Mammary epithelial cell (primary cell): ENCODE measurements at regions not wholly inside any gene's neighbourhood (a gene's known extent, or its start where the extent isn't known, plus 50 kb on each side); places are given as distances from the start of the nearest gene placed in this dataset.

ENCODE experiments used
- EZH2 ChIP-seq: IDR thresholded peaks from 2 replicates; pipeline ENCODE4 v1.6.1; 2012; ENCODE audit warnings: low read length, inconsistent platforms, borderline replicate concordance
- TF ChIP-seq, protein P1 (sequence below), 2 donors: IDR thresholded peaks in 1 of 2; conservative IDR thresholded peaks in 1 of 2; 2 replicates each; pipeline ENCODE4 v1.5.1; 2011 to 2012; ENCODE audit warnings: inconsistent platforms in 2 of 2, low read length in 2 of 2, mild to moderate bottlenecking in 2 of 2, control low read depth in 1 of 2, low read depth in 1 of 2; ENCODE audit not compliant: insufficient read depth in 1 of 2; ENCODE audit errors: extremely low read depth in 1 of 2

DNA sequence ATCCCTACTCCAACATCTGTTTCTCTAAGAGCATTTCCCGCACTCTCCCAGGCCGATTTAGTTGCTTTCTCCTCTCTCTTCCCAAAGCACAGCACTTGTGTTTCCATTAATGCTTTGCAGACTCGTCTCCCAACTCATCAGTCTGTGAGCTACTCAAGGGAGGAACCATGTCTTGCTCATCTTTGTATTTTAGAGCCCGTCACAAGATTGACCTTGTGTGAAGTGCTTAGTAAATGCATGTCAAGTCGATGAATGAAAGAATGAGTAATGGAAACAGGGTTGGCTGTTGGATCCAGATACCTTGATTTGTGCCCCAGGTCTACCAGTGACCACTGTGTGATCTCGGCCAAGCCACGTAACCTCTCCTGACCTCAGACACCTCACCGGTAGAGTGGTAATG is 99.3 kb downstream of the KLF4 start:
- TF ChIP-seq, protein P1, sequence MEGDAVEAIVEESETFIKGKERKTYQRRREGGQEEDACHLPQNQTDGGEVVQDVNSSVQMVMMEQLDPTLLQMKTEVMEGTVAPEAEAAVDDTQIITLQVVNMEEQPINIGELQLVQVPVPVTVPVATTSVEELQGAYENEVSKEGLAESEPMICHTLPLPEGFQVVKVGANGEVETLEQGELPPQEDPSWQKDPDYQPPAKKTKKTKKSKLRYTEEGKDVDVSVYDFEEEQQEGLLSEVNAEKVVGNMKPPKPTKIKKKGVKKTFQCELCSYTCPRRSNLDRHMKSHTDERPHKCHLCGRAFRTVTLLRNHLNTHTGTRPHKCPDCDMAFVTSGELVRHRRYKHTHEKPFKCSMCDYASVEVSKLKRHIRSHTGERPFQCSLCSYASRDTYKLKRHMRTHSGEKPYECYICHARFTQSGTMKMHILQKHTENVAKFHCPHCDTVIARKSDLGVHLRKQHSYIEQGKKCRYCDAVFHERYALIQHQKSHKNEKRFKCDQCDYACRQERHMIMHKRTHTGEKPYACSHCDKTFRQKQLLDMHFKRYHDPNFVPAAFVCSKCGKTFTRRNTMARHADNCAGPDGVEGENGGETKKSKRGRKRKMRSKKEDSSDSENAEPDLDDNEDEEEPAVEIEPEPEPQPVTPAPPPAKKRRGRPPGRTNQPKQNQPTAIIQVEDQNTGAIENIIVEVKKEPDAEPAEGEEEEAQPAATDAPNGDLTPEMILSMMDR (conservative IDR thresholded peaks at IDR 0.05 in 1 of 2, IDR thresholded peaks at IDR 0.05 in 1 of 2; ENCODE audit: extremely low read depth in 1 of 2, insufficient read depth in 1 of 2, low read depth in 1 of 2, low read length in 2 of 2): no peak
- TF ChIP-seq EZH2: no peak
